ENCODE measurements at regions not wholly inside any gene's neighbourhood (a gene's known extent, or its start where the extent isn't known, plus 50 kb on each side); places are given as distances from the start of the nearest gene placed in this dataset.
"Not testable (repeated sequence)": the region's sequence is repeated elsewhere in the genome, so short reads cannot be mapped to it uniquely, and the experiment has no call there.

- Mint-ChIP-seq H3K4me3 (no peak overlapping the region), H3K27ac (no peak overlapping the region), H3K4me1 (ENCODE audit: low read depth) (peaks cover 25% of the 10 kb centered on the region), H3K36me3 (ENCODE audit: low read depth) (no peaks in the 10 kb centered on the region), H3K27me3 (ENCODE audit: insufficient read depth) (peaks cover 11% of the 10 kb centered on the region), H3K9me3 (0 out of 2 replicates have a peak, but pooled peaks cover 4% of the 10 kb centered on the region)
- no peak for DNase-seq
- TF ChIP-seq CTCF (IDR thresholded peaks at IDR 0.05), result no peak
Measured at GRCh38 chr14:71804992-71805391, 127.2 kb upstream of the RGS6 start.

GRCh38 chr14:71807049-71807448 lies 125.2 kb upstream of the RGS6 start:
- H3K27me3 Mint-ChIP-seq (ENCODE audit: insufficient read depth); H3K4me3 Mint-ChIP-seq; H3K9me3 Mint-ChIP-seq; H3K36me3 Mint-ChIP-seq (ENCODE audit: low read depth); H3K27ac Mint-ChIP-seq: not testable (repeated sequence)
- DNase-seq, result peak; percentile 3
- peaks cover 25% of the 10 kb centered on the region for H3K4me1 Mint-ChIP-seq (ENCODE audit: low read depth)

DNA sequence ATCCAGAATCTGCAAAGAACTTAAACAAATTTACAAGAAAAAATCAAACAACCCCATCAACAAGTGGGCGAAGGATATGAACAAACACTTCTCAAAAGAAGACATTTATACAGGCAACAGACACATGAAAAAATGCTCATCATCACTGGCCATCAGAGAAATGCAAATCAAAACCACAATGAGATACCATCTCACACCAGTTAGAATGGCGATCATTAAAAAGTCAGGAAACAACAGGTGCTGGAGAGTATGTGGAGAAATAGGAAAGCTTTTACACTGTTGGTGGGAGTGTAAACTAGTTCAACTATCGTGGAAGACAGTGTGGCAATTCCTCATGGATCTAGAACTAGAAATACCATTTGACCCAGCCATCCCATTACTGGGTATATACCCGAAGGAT lies 121.4 kb upstream of the RGS6 start:
- H3K9me3 Mint-ChIP-seq; DNase-seq; H3K36me3 Mint-ChIP-seq (ENCODE audit: low read depth); H3K4me1 Mint-ChIP-seq (ENCODE audit: low read depth); H3K27ac Mint-ChIP-seq; H3K4me3 Mint-ChIP-seq: not testable (repeated sequence)
- H3K27me3 Mint-ChIP-seq (ENCODE audit: insufficient read depth), result peaks cover 13% of the 10 kb centered on the region

- H3K36me3 Mint-ChIP-seq (ENCODE audit: low read depth), result no peaks in the 10 kb centered on the region
Measured at GRCh38 chr14:71812693-71813092, 119.5 kb upstream of the RGS6 start.

DNA sequence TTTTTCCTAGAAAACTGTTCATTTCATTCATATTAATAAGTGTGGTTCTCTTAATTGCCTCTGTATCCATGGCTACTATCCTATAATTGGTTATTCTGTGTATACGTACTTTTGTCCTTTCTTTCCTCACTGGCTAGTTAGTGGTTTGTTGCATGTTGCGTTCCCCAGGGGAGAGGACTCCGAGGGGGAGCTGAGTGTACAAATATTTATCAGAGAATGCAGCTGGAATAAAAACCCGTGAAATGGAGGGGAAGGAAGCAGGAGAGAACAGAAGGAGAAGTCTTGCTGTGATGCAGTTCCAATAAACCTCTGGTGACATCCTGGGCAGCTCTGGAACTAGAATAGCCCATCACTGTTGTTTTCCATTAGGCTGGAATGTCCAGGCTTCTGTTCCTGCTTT lies 117.1 kb upstream of the RGS6 start:
- Mint-ChIP-seq H3K27me3 (ENCODE audit: insufficient read depth) (peaks cover 14% of the 10 kb centered on the region), H3K4me3 (no peak overlapping the region), H3K27ac (no peak overlapping the region), H3K4me1 (ENCODE audit: low read depth) (no peaks in the 10 kb centered on the region), H3K36me3 (ENCODE audit: low read depth) (no peaks in the 10 kb centered on the region), H3K9me3 (no peaks in the 10 kb centered on the region)
- no peak for TF ChIP-seq CTCF (IDR thresholded peaks at IDR 0.05)
- no peak for DNase-seq

More at GRCh38 chr14:71812693-71813092, 119.5 kb upstream of the RGS6 start:
- peaks cover 13% of the 10 kb centered on the region for H3K27me3 Mint-ChIP-seq (ENCODE audit: insufficient read depth)
- no peak overlapping the region for H3K27ac Mint-ChIP-seq
- H3K9me3 Mint-ChIP-seq, result 0 out of 2 replicates have a peak, but pooled peaks cover 4% of the 10 kb centered on the region
- no peak overlapping the region for H3K4me3 Mint-ChIP-seq
- no peak for TF ChIP-seq CTCF (IDR thresholded peaks at IDR 0.05)
- no peaks in the 10 kb centered on the region for H3K4me1 Mint-ChIP-seq (ENCODE audit: low read depth)
- no peak for DNase-seq

- Mint-ChIP-seq H3K4me3 (no peak overlapping the region), H3K36me3 (ENCODE audit: low read depth) (no peaks in the 10 kb centered on the region), H3K27ac (no peak overlapping the region), H3K27me3 (ENCODE audit: insufficient read depth) (peaks cover 4% of the 10 kb centered on the region; the same call in 1 of the 2 replicates), H3K4me1 (ENCODE audit: low read depth) (no peaks in the 10 kb centered on the region), H3K9me3 (no peaks in the 10 kb centered on the region)
- no peak for TF ChIP-seq CTCF (IDR thresholded peaks at IDR 0.05)
- no peak for DNase-seq
Measured at GRCh38 chr14:71824816-71825215, 107.4 kb upstream of the RGS6 start.

- no peak for DNase-seq
- no peak overlapping the region for H3K4me3 Mint-ChIP-seq
- H3K27me3 Mint-ChIP-seq (ENCODE audit: insufficient read depth), result no peaks in the 10 kb centered on the region; the same call in 1 of the 2 replicates
- no peak for TF ChIP-seq CTCF (IDR thresholded peaks at IDR 0.05)
- H3K36me3 Mint-ChIP-seq (ENCODE audit: low read depth), result no peaks in the 10 kb centered on the region
- no peaks in the 10 kb centered on the region for H3K4me1 Mint-ChIP-seq (ENCODE audit: low read depth)
- peaks cover 5% of the 10 kb centered on the region; the same call in 1 of the 2 replicates for H3K9me3 Mint-ChIP-seq
- H3K27ac Mint-ChIP-seq, result no peak overlapping the region
Measured at GRCh38 chr14:71833476-71833875, 98.8 kb upstream of the RGS6 start.
